Urinary bladder (tissue), 3 donors: ENCODE measurements at regions not wholly inside any gene's neighbourhood (a gene's known extent, or its start where the extent isn't known, plus 50 kb on each side); places are given as distances from the start of the nearest gene placed in this dataset.

Experiments
- DNase-seq: peaks from one replicate; pipeline ENCODE4 v3.0.0-alpha.2; 2015; ENCODE audit errors: extremely low spot score
- H3K27ac ChIP-seq: one replicate; pipeline ENCODE4 v1.5.1; 2013; ENCODE audit warnings: low read depth, mild to moderate bottlenecking, moderate library complexity
- H3K36me3 ChIP-seq: one replicate; pipeline ENCODE4 v1.6.1; 2013; ENCODE audit warnings: mild to moderate bottlenecking, moderate library complexity; ENCODE audit not compliant: insufficient read depth
- H3K4me1 ChIP-seq: one replicate; pipeline ENCODE4 v1.6.1; 2013; ENCODE audit warnings: mild to moderate bottlenecking, moderate library complexity; ENCODE audit not compliant: insufficient read depth
- H3K4me3 ChIP-seq: one replicate; pipeline ENCODE4 v1.5.1; 2013; ENCODE audit warnings: low read depth, low read length
- WGBS: extraction: QIAGEN DNeasy Blood & Tissue Kit; methylation state at CpG from one replicate; pipeline ENCODE4 v1.1.7; 2013; 5-methylcytosine and 5-hydroxymethylcytosine counted together
- donor health status: healthy with polysubstance abuse.
- donor health status: healthy.

DNA sequence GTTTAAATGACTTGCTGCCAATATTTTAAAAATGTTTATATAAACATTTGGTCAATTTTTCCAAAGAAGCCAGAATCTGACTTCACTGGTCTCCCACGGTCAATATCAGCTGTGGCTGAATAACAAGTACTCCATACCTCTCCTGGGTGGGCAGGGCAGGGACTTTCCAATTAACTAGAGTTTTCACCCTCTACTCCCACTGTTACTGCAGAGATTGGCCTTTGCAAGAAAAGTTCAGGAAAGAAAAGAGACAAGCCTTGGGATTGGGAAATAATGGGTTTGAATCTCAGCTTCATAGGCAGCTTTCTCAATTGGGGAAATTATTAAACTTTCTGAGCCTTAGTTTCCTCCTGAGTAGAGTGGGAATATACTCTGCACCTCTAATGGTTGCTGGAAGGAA lies 236.9 kb downstream of the PRL start:
- no peak for DNase-seq
- H3K4me1 ChIP-seq = no peaks in the 10 kb centered on the region
- H3K36me3 ChIP-seq = no peaks in the 10 kb centered on the region
- no peak overlapping the region for H3K27ac ChIP-seq
- WGBS = 56% methylated on average over 1 of the region's 1 CpG
- H3K4me3 ChIP-seq = no peak overlapping the region

GRCh38 chr6:22062807-22063408 lies 233.9 kb downstream of the PRL start:
- H3K36me3 ChIP-seq = no peaks in the 10 kb centered on the region
- no peak overlapping the region for H3K27ac ChIP-seq
- H3K4me1 ChIP-seq = no peaks in the 10 kb centered on the region
- DNase-seq = no peak
- H3K4me3 ChIP-seq = no peak overlapping the region
- 87% methylated on average over 21 of the region's 21 CpGs for WGBS

- no peak overlapping the region for H3K27ac ChIP-seq
- no peaks in the 10 kb centered on the region for H3K4me1 ChIP-seq
- 93% methylated on average over 1 of the region's 1 CpG for WGBS
- H3K36me3 ChIP-seq = no peaks in the 10 kb centered on the region
- DNase-seq = no peak
- H3K4me3 ChIP-seq = no peak overlapping the region
Measured at GRCh38 chr6:22064558-22064957, 232.3 kb downstream of the PRL start.

- DNase-seq = peak; percentile 66
- Histone ChIP-seq H3K27ac (no peak overlapping the region), H3K4me1 (no peaks in the 10 kb centered on the region), H3K4me3 (no peak overlapping the region), H3K36me3 (no peaks in the 10 kb centered on the region)
- WGBS = 28% methylated on average over 1 of the region's 1 CpG
Measured at GRCh38 chr6:22067122-22067521, 229.7 kb downstream of the PRL start.

- no peak overlapping the region for H3K27ac ChIP-seq
- no peak overlapping the region for H3K4me3 ChIP-seq
- no peak for DNase-seq
- H3K4me1 ChIP-seq = no peaks in the 10 kb centered on the region
- H3K36me3 ChIP-seq = no peaks in the 10 kb centered on the region
- 87% methylated on average over 2 of the region's 2 CpGs for WGBS
Measured at GRCh38 chr6:22067671-22068070, 229.2 kb downstream of the PRL start.

DNA sequence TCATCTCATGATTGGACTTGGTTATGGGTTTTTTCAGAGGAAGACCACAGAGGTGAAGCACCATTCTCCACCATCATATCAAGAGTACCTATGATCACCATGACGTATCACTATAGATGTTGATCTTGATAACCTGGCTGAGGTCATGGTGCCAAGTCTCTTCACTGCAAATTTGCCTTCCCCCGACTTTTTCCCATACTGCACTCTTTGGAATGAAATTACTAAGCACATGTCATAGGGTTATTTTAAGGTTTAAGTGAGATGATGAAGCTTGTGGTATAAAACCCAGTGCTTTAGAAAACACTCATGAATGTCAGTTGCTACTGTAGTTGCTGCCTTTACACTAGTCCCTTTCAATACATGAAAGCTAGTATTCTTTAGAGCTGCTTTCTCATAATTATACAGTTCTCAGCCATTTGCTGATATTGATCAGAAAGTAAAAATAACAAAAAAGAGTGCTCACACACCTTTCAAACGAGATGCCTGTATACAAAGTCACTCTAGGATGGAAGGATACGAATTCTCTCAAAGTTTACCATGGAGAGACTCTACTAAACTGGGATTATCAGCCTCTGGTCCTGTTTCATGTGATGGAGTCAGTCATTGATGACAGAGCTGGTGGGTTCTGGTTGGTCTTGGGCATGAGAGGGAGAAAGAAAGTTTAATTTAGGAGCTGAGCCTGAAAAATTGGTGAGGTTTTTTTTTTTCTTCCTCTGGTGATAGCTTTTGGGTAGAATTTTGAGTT lies 228.1 kb downstream of the PRL start:
- no peak overlapping the region for H3K4me3 ChIP-seq
- WGBS = 92% methylated on average over 4 of the region's 4 CpGs
- DNase-seq = no peak
- H3K36me3 ChIP-seq = no peaks in the 10 kb centered on the region
- no peak overlapping the region for H3K27ac ChIP-seq
- H3K4me1 ChIP-seq = no peaks in the 10 kb centered on the region

DNA sequence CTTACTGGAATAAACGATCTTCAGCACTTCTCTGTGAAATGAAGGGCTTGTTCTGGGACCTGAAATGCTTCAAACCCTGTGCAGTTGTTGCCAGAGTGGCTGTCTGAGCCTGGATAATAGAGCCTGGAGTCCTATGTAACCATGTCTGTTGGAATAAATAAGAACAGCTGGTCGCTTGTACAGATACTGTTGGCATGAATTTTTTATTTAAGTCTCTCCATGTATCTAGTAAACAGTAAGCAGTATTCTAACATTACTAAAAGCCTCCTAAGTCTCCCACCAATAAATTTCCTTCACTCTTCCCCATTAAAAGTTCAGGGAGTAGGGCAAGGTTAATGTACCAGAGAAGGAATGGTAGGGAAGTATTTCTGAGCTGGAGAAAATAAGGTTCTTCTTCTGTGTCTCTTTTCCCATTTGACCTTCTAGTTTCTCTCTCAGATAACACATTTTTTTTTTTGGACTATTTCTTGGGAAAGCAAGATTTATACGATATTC lies 227.5 kb downstream of the PRL start:
- H3K36me3 ChIP-seq = no peaks in the 10 kb centered on the region
- H3K4me1 ChIP-seq = no peaks in the 10 kb centered on the region
- 51% methylated on average over 3 of the region's 3 CpGs for WGBS
- no peak overlapping the region for H3K4me3 ChIP-seq
- no peak overlapping the region for H3K27ac ChIP-seq
- DNase-seq = peak; percentile 72

- WGBS = 18% methylated on average over 8 of the region's 8 CpGs
- Histone ChIP-seq H3K4me1 (no peaks in the 10 kb centered on the region), H3K4me3 (no peak overlapping the region), H3K27ac (no peak overlapping the region), H3K36me3 (no peaks in the 10 kb centered on the region)
- peak; percentile 72 for DNase-seq
Measured at GRCh38 chr6:22071270-22072041, 225.4 kb downstream of the PRL start.

GRCh38 chr6:22072949-22073348 lies 223.9 kb downstream of the PRL start:
- Histone ChIP-seq H3K4me3 (no peak overlapping the region), H3K4me1 (no peaks in the 10 kb centered on the region), H3K36me3 (no peaks in the 10 kb centered on the region), H3K27ac (no peak overlapping the region)
- DNase-seq = no peak

DNA sequence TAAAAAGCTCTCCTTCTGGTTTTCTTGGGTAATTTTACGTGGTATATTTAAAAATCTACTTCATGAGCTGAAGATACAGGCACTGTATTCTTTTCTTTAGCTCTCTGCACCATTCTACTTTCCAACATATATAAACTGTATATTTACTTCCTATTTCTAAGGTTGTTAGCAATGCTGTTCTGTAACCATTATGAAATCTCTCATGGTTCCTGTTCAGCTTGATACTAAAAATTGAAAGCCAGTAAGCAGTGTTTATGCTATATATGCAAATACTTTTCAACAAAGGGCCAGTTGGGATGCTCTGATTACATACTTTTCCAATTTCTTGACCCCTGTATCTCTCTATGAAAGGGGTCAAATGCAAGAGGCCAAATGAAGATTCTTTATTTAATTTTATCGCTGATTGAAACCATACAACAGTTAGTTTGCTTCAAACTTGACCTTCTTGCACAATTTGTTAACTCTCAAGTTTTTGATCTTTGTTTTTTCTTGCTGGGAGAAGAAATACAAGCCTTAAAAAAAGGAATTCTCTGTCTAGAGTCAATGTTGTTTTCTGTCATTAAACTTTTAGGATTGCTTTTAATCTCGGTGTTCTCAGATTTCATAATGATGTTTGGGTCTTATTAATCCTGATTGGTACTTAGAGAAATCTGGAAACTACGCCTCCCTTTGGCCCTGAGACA lies 223.2 kb downstream of the PRL start:
- H3K27ac ChIP-seq = no peak overlapping the region
- H3K36me3 ChIP-seq = no peaks in the 10 kb centered on the region
- no peak for DNase-seq
- WGBS = 72% methylated on average over 4 of the region's 4 CpGs
- no peak overlapping the region for H3K4me3 ChIP-seq
- H3K4me1 ChIP-seq = no peaks in the 10 kb centered on the region

DNA sequence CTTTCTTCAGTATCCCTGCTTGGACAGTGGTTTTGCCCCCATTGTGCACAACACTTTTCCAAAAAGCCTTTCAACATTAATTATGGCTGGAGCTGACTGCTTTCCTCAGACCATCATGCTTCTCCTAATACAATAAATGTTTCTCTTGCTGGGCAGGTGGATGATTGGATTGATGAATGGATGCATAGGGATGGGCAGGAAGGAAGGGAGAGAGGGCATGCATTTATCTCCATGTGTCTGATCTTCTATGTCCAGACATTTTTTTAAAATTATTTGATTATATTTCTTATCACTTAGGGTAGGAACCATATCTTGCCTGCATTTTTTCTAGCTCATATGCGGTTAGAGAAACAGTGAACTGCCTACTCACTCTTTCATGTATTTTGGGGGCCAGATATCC lies 218.5 kb downstream of the PRL start:
- WGBS = 96% methylated on average over 1 of the region's 1 CpG
- no peak overlapping the region for H3K27ac ChIP-seq
- H3K4me3 ChIP-seq = no peak overlapping the region
- DNase-seq = no peak
- H3K36me3 ChIP-seq = no peaks in the 10 kb centered on the region
- H3K4me1 ChIP-seq = no peaks in the 10 kb centered on the region

GRCh38 chr6:22078802-22079545 lies 217.9 kb downstream of the PRL start:
- no peaks in the 10 kb centered on the region for H3K4me1 ChIP-seq
- H3K4me3 ChIP-seq = no peak overlapping the region
- H3K36me3 ChIP-seq = no peaks in the 10 kb centered on the region
- 94% methylated on average over 8 of the region's 8 CpGs for WGBS
- H3K27ac ChIP-seq = no peak overlapping the region
- DNase-seq = no peak

- no peaks in the 10 kb centered on the region for H3K4me1 ChIP-seq
- DNase-seq = no peak
- H3K4me3 ChIP-seq = no peak overlapping the region
- 83% methylated on average over 5 of the region's 5 CpGs for WGBS
- H3K27ac ChIP-seq = no peak overlapping the region
- H3K36me3 ChIP-seq = no peaks in the 10 kb centered on the region
Measured at GRCh38 chr6:22079783-22080182, 217.1 kb downstream of the PRL start.
